IMR-90 (cell line): ENCODE measurements at regions not wholly inside any gene's neighbourhood (a gene's known extent, or its start where the extent isn't known, plus 50 kb on each side); places are given as distances from the start of the nearest gene placed in this dataset.

Experiments used
- ATAC-seq: fragments of 200-7000 bp; cut with Tn5 transposase; 2 replicates; pipeline ENCODE4 v1.9.1; 2020; ENCODE audit warnings: low read depth, mild to moderate bottlenecking, moderate library complexity
- BruUV-seq: library from RNA; stranded (reverse); fragments of 400-500 nt; replicated peaks from 2 replicates; lab custom pipeline; 2021; lab: Mats Ljungman, UMichigan
- CTCF ChIA-PET: fragments of 300-600 bp; formaldehyde crosslinking; extraction: SDS; loops from one replicate; lab custom pipeline; 2021; ENCODE audit warnings: antibody characterized with exemption; lab: Yijun Ruan, JAX
- POLR2A ChIA-PET: fragments of 300-600 bp; sonication (Branson Sonifier 250); formaldehyde crosslinking; loops from one replicate; lab custom pipeline; 2022; ENCODE audit warnings: antibody characterized with exemption; ENCODE audit not compliant: unreplicated experiment; lab: Charles Lee
- DNase-seq: peaks from one replicate; pipeline ENCODE4 v3.0.0; 2013
- H2AFZ ChIP-seq: replicated peaks from 2 replicates; pipeline ENCODE3; 2013; ENCODE audit warnings: low read length, mild to moderate bottlenecking; ENCODE audit not compliant: poor library complexity
- H2AK5ac ChIP-seq: 2 replicates; pipeline ENCODE4 v1.6.1; 2013; ENCODE audit warnings: low read depth, low read length, inconsistent platforms
- H2AK9ac ChIP-seq: replicated peaks from 2 replicates; pipeline ENCODE3; 2013; ENCODE audit warnings: mild to moderate bottlenecking, low read depth, low read length, moderate library complexity; ENCODE audit not compliant: poor library complexity
- H2BK120ac ChIP-seq: 2 replicates; pipeline ENCODE4 v1.6.1; 2013; ENCODE audit warnings: low read depth, low read length, inconsistent platforms
- H2BK15ac ChIP-seq: 3 replicates; pipeline ENCODE4 v1.6.1; 2013; ENCODE audit warnings: low read depth, low read length, inconsistent platforms
- H2BK20ac ChIP-seq: 2 replicates; pipeline ENCODE4 v1.6.1; 2013; ENCODE audit warnings: low read depth, mild to moderate bottlenecking, inconsistent platforms, low read length, moderate library complexity
- H2BK5ac ChIP-seq: 2 replicates; pipeline ENCODE4 v1.6.1; 2013; ENCODE audit warnings: mild to moderate bottlenecking, low read depth, low read length, inconsistent platforms; ENCODE audit not compliant: poor library complexity, severe bottlenecking
- H3K14ac ChIP-seq: replicated peaks from 2 replicates; pipeline ENCODE4 v1.6.1; 2013; ENCODE audit warnings: low read depth, low read length, inconsistent platforms
- H3K18ac ChIP-seq: 2 replicates; pipeline ENCODE4 v1.6.1; 2013; ENCODE audit warnings: low read depth, low read length, control low read depth
- H3K23ac ChIP-seq: 2 replicates; pipeline ENCODE4 v1.6.1; 2013; ENCODE audit warnings: low read depth, low read length, inconsistent platforms
- H3K27ac ChIP-seq: 2 replicates; pipeline ENCODE4 v1.5.1; 2013; ENCODE audit warnings: mild to moderate bottlenecking, control low read depth, low read length; ENCODE audit not compliant: insufficient read depth
- H3K27me3 ChIP-seq: 2 replicates; pipeline ENCODE4 v1.6.1; 2013; ENCODE audit warnings: low read length; ENCODE audit not compliant: control insufficient read depth, insufficient read depth
- H3K36me3 ChIP-seq: 2 replicates; pipeline ENCODE4 v1.6.1; 2013; ENCODE audit warnings: low read length, mixed read lengths; ENCODE audit not compliant: control insufficient read depth, insufficient read depth
- H3K4ac ChIP-seq: 2 replicates; pipeline ENCODE4 v1.6.1; 2013; ENCODE audit warnings: low read depth, low read length, inconsistent platforms
- H3K4me1 ChIP-seq: 2 replicates; pipeline ENCODE4 v1.6.1; 2013; ENCODE audit warnings: low read length, mixed read lengths; ENCODE audit not compliant: control insufficient read depth, insufficient read depth
- H3K4me2 ChIP-seq: 2 replicates; pipeline ENCODE4 v1.6.1; 2013; ENCODE audit warnings: low read depth, mild to moderate bottlenecking, control low read depth, low read length, moderate library complexity
- H3K4me3 ChIP-seq: 2 replicates; pipeline ENCODE4 v1.5.1; 2013; ENCODE audit warnings: low read depth, mild to moderate bottlenecking, control low read depth, low read length, moderate library complexity; ENCODE audit not compliant: insufficient read depth
- H3K56ac ChIP-seq: 2 replicates; pipeline ENCODE4 v1.6.1; 2013; ENCODE audit warnings: low read length, inconsistent platforms; ENCODE audit not compliant: insufficient read depth; ENCODE audit errors: extremely low read depth
- H3K79me1 ChIP-seq, 2 experiments: 2 replicates each; pipeline ENCODE4 v1.6.1; 2013; ENCODE audit warnings: low read length in 2 of 2, inconsistent platforms in 1 of 2, low read depth in 1 of 2
- H3K9ac ChIP-seq: 2 replicates; pipeline ENCODE4 v1.6.1; 2013; ENCODE audit warnings: low read depth, low read length, control low read depth
- H3K9me1 ChIP-seq: 2 replicates; pipeline ENCODE4 v1.6.1; 2013; ENCODE audit warnings: low read length, inconsistent platforms; ENCODE audit not compliant: insufficient read depth
- H3K9me3 ChIP-seq: 2 replicates; pipeline ENCODE4 v1.6.1; 2013; ENCODE audit warnings: low read length; ENCODE audit not compliant: control insufficient read depth, insufficient read depth
- H4K20me1 ChIP-seq: 2 replicates; pipeline ENCODE4 v1.6.1; 2013; ENCODE audit warnings: low read length, inconsistent platforms; ENCODE audit not compliant: insufficient read depth
- H4K5ac ChIP-seq: 2 replicates; pipeline ENCODE4 v1.6.1; 2013; ENCODE audit warnings: mild to moderate bottlenecking, low read depth, low read length, control low read depth
- H4K8ac ChIP-seq, 2 experiments: 2 replicates each; pipeline ENCODE4 v1.6.1; 2013; ENCODE audit warnings: low read depth in 2 of 2, low read length in 2 of 2, control low read depth in 1 of 2, inconsistent platforms in 1 of 2
- H4K91ac ChIP-seq: 2 replicates; pipeline ENCODE4 v1.6.1; 2013; ENCODE audit warnings: low read depth, low read length, inconsistent platforms; ENCODE audit not compliant: insufficient read depth
- MAFK ChIP-seq: IDR thresholded peaks from 2 replicates; pipeline ENCODE4 v1.6.1; 2012; ENCODE audit warnings: low read depth, low read length, improper control_type of control experiment
- MAZ ChIP-seq: IDR thresholded peaks from 2 replicates; pipeline ENCODE4 v1.6.1; 2012; ENCODE audit warnings: low read depth, mild to moderate bottlenecking, low read length, improper control_type of control experiment, moderate library complexity, borderline replicate concordance
- RFX5 ChIP-seq: IDR thresholded peaks from 2 replicates; pipeline ENCODE4 v1.8.0; 2012; ENCODE audit warnings: low read depth, mild to moderate bottlenecking, low read length, moderate library complexity
- WGBS, 2 experiments: methylation state at CpG; one replicate each; pipeline versions ENCODE4 v1.1.5 to v1.1.7; 2013; ENCODE audit warnings: missing lambda C conversion rate in 2 of 2; ENCODE audit not compliant: insufficient read length in 1 of 2; ENCODE audit errors: extremely low coverage in 2 of 2; 5-methylcytosine and 5-hydroxymethylcytosine counted together
- dilution Hi-C: fragments of 300-500 bp; cut with HindIII; formaldehyde crosslinking; loops from one replicate; pipeline ENCODE4 v1.14.3; 2018; ENCODE audit warnings: low sequenced_read_pairs; ENCODE audit not compliant: unreplicated experiment
- in situ Hi-C: fragments of 300-500 bp; cut with MboI; formaldehyde crosslinking; loops from 3 replicates; pipeline ENCODE4 v1.14.3; 2019; ENCODE audit warnings: low sequenced_read_pairs, inconsistent platforms, mixed read lengths
- intact Hi-C: fragments of 100-400 bp; cut with micrococcal nuclease; formaldehyde crosslinking; loops from 2 replicates; pipeline ENCODE4 v1.10.0; 2022

- H3K14ac ChIP-seq, result no peak overlapping the region
- H3K23ac ChIP-seq, result no peak overlapping the region
- dilution Hi-C loops (no loop called here), in situ Hi-C loops (no loop called here), intact Hi-C loops (no loop called here)
- no peak for ATAC-seq
- no peaks in the 10 kb centered on the region for H3K36me3 ChIP-seq
- H3K79me1 ChIP-seq, result no peaks in the 10 kb centered on the region
- no peak overlapping the region for H4K8ac ChIP-seq
- TF ChIP-seq MAZ (no peak), MAFK (no peak), RFX5 (no peak)
- H2BK120ac ChIP-seq, result no peak overlapping the region
- BruUV-seq, result no TSS peak
- H2BK5ac ChIP-seq, result no peak overlapping the region
- no peak overlapping the region for H2BK20ac ChIP-seq
- no peak overlapping the region for H3K27ac ChIP-seq
- ChIA-PET POLR2A (interaction anchor here (0.7 kb wide), 1 partner anchor 143 kb away, joined by 4 read pairs; no protein-coding TSS in a partner anchor), CTCF (no interaction called here)
- no peak for DNase-seq
- H3K9me1 ChIP-seq, result peaks cover 3% of the 10 kb centered on the region
- no peak overlapping the region for H3K18ac ChIP-seq
- H3K56ac ChIP-seq, result no peak overlapping the region
- H2AFZ ChIP-seq, result no peak overlapping the region
- no peak overlapping the region for H4K91ac ChIP-seq
- no peak overlapping the region for H2AK5ac ChIP-seq
- no peak overlapping the region for H3K4ac ChIP-seq
- H3K9ac ChIP-seq, result no peak overlapping the region
- H3K4me2 ChIP-seq, result no peak overlapping the region
- no CpG with 5 or more reads among the region's 2 CpGs for WGBS, 2 experiments
- peaks cover 6% of the 10 kb centered on the region; the same call in 1 of the 2 replicates for H3K4me1 ChIP-seq
- H3K9me3 ChIP-seq, result no peaks in the 10 kb centered on the region
- no peak overlapping the region for H2AK9ac ChIP-seq
- H4K5ac ChIP-seq, result no peak overlapping the region
- no peaks in the 10 kb centered on the region for H3K27me3 ChIP-seq
- H2BK15ac ChIP-seq, result no peak overlapping the region
- H3K4me3 ChIP-seq, result no peak overlapping the region
- no peaks in the 10 kb centered on the region for H4K20me1 ChIP-seq
Observed at GRCh38 chr4:126027601-126028000, 712.8 kb downstream of the FAT4 start.
